ENCODE measurements at regions not wholly inside any gene's neighbourhood (a gene's known extent, or its start where the extent isn't known, plus 50 kb on each side); places are given as distances from the start of the nearest gene placed in this dataset.

DNA sequence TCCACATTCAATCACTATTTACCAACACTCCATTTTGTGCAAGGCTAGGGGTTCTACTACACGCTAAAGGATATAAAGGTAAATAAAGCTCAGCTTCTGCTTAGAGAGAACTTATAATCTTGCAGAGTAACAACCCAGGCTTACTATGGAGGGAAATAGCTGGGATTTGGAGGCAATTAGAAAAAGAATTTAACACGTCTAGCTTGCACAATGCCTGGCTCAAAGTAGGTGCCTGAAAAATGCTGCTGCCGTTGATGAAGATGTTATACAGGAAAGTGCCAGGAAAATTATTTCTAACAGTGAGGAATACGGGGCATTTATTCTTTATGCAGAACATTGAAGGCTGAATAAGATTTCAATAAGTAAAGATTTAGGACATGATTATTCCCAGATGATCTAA is 214.2 kb downstream of the KITLG start:
- in situ Hi-C loops (cut with HindIII; ENCODE audit: extremely low pct_ligation_motif_present, low pct_unique_long_range_greater_than_20kb), result no loop called here
- CTCF ChIA-PET (ENCODE audit: low intra/inter-chr PET ratio, low total read pairs), result no interaction called here
- H2AFZ ChIP-seq (ENCODE audit: low read length), result no peak overlapping the region

DNA sequence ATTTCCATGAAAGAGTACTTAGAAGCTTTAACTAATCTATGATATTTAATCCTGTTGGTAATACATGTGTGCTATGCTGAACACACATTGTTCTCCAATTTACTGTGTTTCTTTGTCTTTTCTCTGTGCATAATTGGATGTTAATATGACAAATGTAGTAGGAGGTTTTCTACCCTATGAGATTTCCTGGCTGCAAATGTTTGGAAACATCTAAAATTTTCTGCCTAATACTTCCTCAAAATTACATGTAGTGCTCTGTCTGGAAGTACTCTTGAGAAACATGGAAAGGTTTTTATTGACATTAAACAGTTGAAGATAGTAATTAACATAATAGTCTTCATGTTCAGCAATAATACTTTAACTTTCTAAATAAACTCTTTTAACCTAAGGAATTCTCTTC is 213.0 kb downstream of the KITLG start:
- DNase-seq (ENCODE audit: low spot score) (no peak), FAIRE-seq (no peak), ATAC-seq (no peak)
- H4K20me1 ChIP-seq (ENCODE audit: insufficient read depth, low read length), result no peaks in the 10 kb centered on the region
- H3K9ac ChIP-seq (ENCODE audit: insufficient read depth, low read depth, low read length), result no peak overlapping the region
- no peaks in the 10 kb centered on the region for H3K27me3 ChIP-seq (ENCODE audit: control insufficient read depth in 1 of 2, insufficient read depth in 2 of 2, low read length in 2 of 2)
- H3K79me2 ChIP-seq (ENCODE audit: insufficient read depth, low read length), result no peaks in the 10 kb centered on the region
- intact Hi-C loops (cut with micrococcal nuclease; ENCODE audit: unreplicated experiment), result no loop called here
- H3K9me3 ChIP-seq (ENCODE audit: low read length), result no peaks in the 10 kb centered on the region
- no peak overlapping the region for H2AFZ ChIP-seq (ENCODE audit: low read length)
- no peaks in the 10 kb centered on the region for H3K36me3 ChIP-seq (replicated peaks in 1 of 2; ENCODE audit: control insufficient read depth in 1 of 2, insufficient read depth in 2 of 2, low read length in 2 of 2)
- ChIA-PET CTCF (ENCODE audit: low intra/inter-chr PET ratio, low total read pairs) (no interaction called here), POLR2A (no interaction called here)
- no TSS peak for BruUV-seq (replicated peaks)
- no peaks in the 10 kb centered on the region for H3K4me1 ChIP-seq (ENCODE audit: insufficient read depth, low read length)
- no peak overlapping the region for H3K4me3 ChIP-seq (replicated peaks in 1 of 3; ENCODE audit: insufficient read depth in 1 of 3, low read depth in 2 of 3, low read length in 3 of 3)
- in situ Hi-C loops (cut with HindIII; ENCODE audit: extremely low pct_ligation_motif_present, low pct_unique_long_range_greater_than_20kb), result no loop called here
- H3K27ac ChIP-seq (ENCODE audit: extremely low read length, insufficient read depth, low read length), result no peak overlapping the region
- H3K4me2 ChIP-seq (ENCODE audit: low read depth, low read length), result no peak overlapping the region
- TF ChIP-seq TGIF2 (CRISPR knock-in tag; IDR thresholded peaks at IDR 0.05), result no peak
- TF ChIP-seq ZNF607 (CRISPR knock-in tag; IDR thresholded peaks at IDR 0.05; ENCODE audit: borderline replicate concordance), result no peak
- no peak for TF ChIP-seq FOXC1 (CRISPR knock-in tag; IDR thresholded peaks at IDR 0.05; ENCODE audit: borderline replicate concordance)
- no peak for TF ChIP-seq RBAK (CRISPR knock-in tag; IDR thresholded peaks at IDR 0.05)
- no peak for TF ChIP-seq ZNF407 (CRISPR knock-in tag; IDR thresholded peaks at IDR 0.05; ENCODE audit: not compliant biosample characterization)
- TF ChIP-seq PHF21A (CRISPR knock-in tag; IDR thresholded peaks at IDR 0.05), result no peak
- no peak for TF ChIP-seq ZNF44 (CRISPR knock-in tag; IDR thresholded peaks at IDR 0.05)
- no peak for TF ChIP-seq ZNF30 (CRISPR knock-in tag; IDR thresholded peaks at IDR 0.05)
- TF ChIP-seq ZBTB8A (CRISPR knock-in tag; IDR thresholded peaks at IDR 0.05; ENCODE audit: borderline replicate concordance, low read depth), result no peak

More for the DNA sequence above, 214.2 kb downstream of the KITLG start:
- no TSS peak for BruUV-seq (replicated peaks)
- POLR2A ChIA-PET, result no interaction called here
- H3K9ac ChIP-seq (ENCODE audit: insufficient read depth, low read depth, low read length), result no peak overlapping the region
- H4K20me1 ChIP-seq (ENCODE audit: insufficient read depth, low read length), result no peaks in the 10 kb centered on the region
- H3K4me2 ChIP-seq (ENCODE audit: low read depth, low read length), result no peak overlapping the region
- TF ChIP-seq ZNF234 (CRISPR knock-in tag; conservative IDR thresholded peaks at IDR 0.05), result no peak
- TF ChIP-seq ISL2 (CRISPR knock-in tag; IDR thresholded peaks at IDR 0.05), result no peak
- TF ChIP-seq ZNF230 (CRISPR knock-in tag; IDR thresholded peaks at IDR 0.05), result no peak
- no peak for TF ChIP-seq FOSL2 (CRISPR knock-in tag; IDR thresholded peaks at IDR 0.05)
- TF ChIP-seq KLF16 (CRISPR knock-in tag; IDR thresholded peaks at IDR 0.05), result no peak
- TF ChIP-seq MLLT10 (CRISPR knock-in tag; IDR thresholded peaks at IDR 0.05), result no peak
- no peak for TF ChIP-seq ZNF180 (CRISPR knock-in tag; IDR thresholded peaks at IDR 0.05; ENCODE audit: borderline replicate concordance, low read depth)
- no peak for TF ChIP-seq SP1 (IDR thresholded peaks at IDR 0.05)
- TF ChIP-seq SP1 (CRISPR knock-in tag; IDR thresholded peaks at IDR 0.05), result no peak
- no peak for TF ChIP-seq ELF3 (CRISPR knock-in tag; IDR thresholded peaks at IDR 0.05)
- no peak for TF ChIP-seq SCMH1 (CRISPR knock-in tag; IDR thresholded peaks at IDR 0.05; ENCODE audit: borderline replicate concordance)
- no peak for TF ChIP-seq ZNF10 (CRISPR knock-in tag; IDR thresholded peaks at IDR 0.05; ENCODE audit: borderline replicate concordance, low read depth)
- no peak overlapping the region for H3K27ac ChIP-seq (ENCODE audit: extremely low read length, insufficient read depth, low read length)
- H3K27me3 ChIP-seq (ENCODE audit: control insufficient read depth in 1 of 2, insufficient read depth in 2 of 2, low read length in 2 of 2), result no peaks in the 10 kb centered on the region
- no peaks in the 10 kb centered on the region for H3K9me3 ChIP-seq (ENCODE audit: low read length)
- WGBS (ENCODE audit: low lambda C conversion rate), result 25% methylated on average over 4 of the region's 4 CpGs
- no peak overlapping the region for H3K4me3 ChIP-seq (replicated peaks in 1 of 3; ENCODE audit: insufficient read depth in 1 of 3, low read depth in 2 of 3, low read length in 3 of 3)
- no peaks in the 10 kb centered on the region for H3K79me2 ChIP-seq (ENCODE audit: insufficient read depth, low read length)
- H3K4me1 ChIP-seq (ENCODE audit: insufficient read depth, low read length), result no peaks in the 10 kb centered on the region
- ATAC-seq (no peak), FAIRE-seq (no peak), DNase-seq (ENCODE audit: low spot score) (no peak)
- intact Hi-C loops (cut with micrococcal nuclease; ENCODE audit: unreplicated experiment), result no loop called here
- no peaks in the 10 kb centered on the region for H3K36me3 ChIP-seq (replicated peaks in 1 of 2; ENCODE audit: control insufficient read depth in 1 of 2, insufficient read depth in 2 of 2, low read length in 2 of 2)
